Retinal pigment epithelial cell (primary cell): ENCODE measurements at regions not wholly inside any gene's neighbourhood (a gene's known extent, or its start where the extent isn't known, plus 50 kb on each side); places are given as distances from the start of the nearest gene placed in this dataset.

Experiments used
- DNase-seq: peaks from one replicate; pipeline ENCODE4 v3.0.0-alpha.2; 2010; ENCODE audit warnings: low read depth
- H3K4me3 ChIP-seq: 2 replicates; pipeline ENCODE4 v1.5.1; 2011; ENCODE audit warnings: mild to moderate bottlenecking, low read length, control low read depth, moderate library complexity
- CTCF ChIP-seq: conservative IDR thresholded peaks from 2 replicates; pipeline ENCODE4 v1.5.1; 2011; ENCODE audit warnings: low read depth, low read length, control low read depth, inconsistent platforms

GRCh38 chr18:39371996-39372395 is 1806.4 kb upstream of the CELF4 start:
- no peak overlapping the region for H3K4me3 ChIP-seq
- TF ChIP-seq CTCF: no peak
- no peak for DNase-seq

GRCh38 chr18:39366656-39367055 is 1801.1 kb upstream of the CELF4 start:
- no peak overlapping the region for H3K4me3 ChIP-seq
- no peak for TF ChIP-seq CTCF
- no peak for DNase-seq

GRCh38 chr18:39365836-39366485 is 1800.4 kb upstream of the CELF4 start:
- H3K4me3 ChIP-seq: no peak overlapping the region
- DNase-seq: no peak
- no peak for TF ChIP-seq CTCF

- DNase-seq: no peak
- no peak overlapping the region for H3K4me3 ChIP-seq
- TF ChIP-seq CTCF: no peak
Measured at GRCh38 chr18:39360072-39360471, 1794.5 kb upstream of the CELF4 start.

GRCh38 chr18:39359636-39360035 is 1794.0 kb upstream of the CELF4 start:
- no peak for DNase-seq
- no peak for TF ChIP-seq CTCF
- no peak overlapping the region for H3K4me3 ChIP-seq

GRCh38 chr18:39350945-39351344 is 1785.3 kb upstream of the CELF4 start:
- H3K4me3 ChIP-seq: no peak overlapping the region
- DNase-seq: no peak
- TF ChIP-seq CTCF: no peak

GRCh38 chr18:39349801-39350200 is 1784.2 kb upstream of the CELF4 start:
- no peak for TF ChIP-seq CTCF
- DNase-seq: no peak

More at GRCh38 chr18:39349801-39350200, 1784.2 kb upstream of the CELF4 start:
- H3K4me3 ChIP-seq: no peak overlapping the region
